GM21737 (cell line): ENCODE measurements at regions not wholly inside any gene's neighbourhood (a gene's known extent, or its start where the extent isn't known, plus 50 kb on each side); places are given as distances from the start of the nearest gene placed in this dataset.
"Not testable (repeated sequence)": the region's sequence is repeated elsewhere in the genome, so short reads cannot be mapped to it uniquely, and the experiment has no call there.

Source experiments
- ATAC-seq: cut with Tn5 transposase; IDR thresholded peaks from one replicate; pipeline ENCODE4 v1.9.1; 2021; ENCODE audit warnings: mild to moderate bottlenecking, moderate library complexity; ENCODE audit not compliant: unreplicated experiment

- ATAC-seq: no peak
These were observed 139.1 kb downstream of the DUSP10 start for GRCh38 chr1:221602830-221603229.

DNA sequence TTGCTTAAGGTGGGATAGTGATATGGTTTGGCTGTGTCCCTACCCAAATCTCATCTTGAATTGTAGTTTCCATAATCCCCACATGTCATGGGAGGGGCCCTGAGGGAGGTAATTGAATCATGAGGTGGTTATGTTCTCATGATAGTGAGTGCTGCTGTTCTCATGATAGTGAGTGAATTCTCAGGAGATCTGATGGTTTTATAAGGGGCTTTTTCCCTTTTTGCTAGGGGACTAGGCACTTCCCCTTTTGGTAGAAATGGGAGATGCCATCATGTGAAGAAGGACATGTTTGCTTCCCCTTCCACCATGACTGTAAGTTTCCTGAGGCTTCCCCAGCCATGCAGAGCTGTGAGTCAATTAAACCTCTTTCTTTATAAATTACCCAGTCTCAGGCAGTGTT lies 137.5 kb downstream of the DUSP10 start:
- ATAC-seq: not testable (repeated sequence)

DNA sequence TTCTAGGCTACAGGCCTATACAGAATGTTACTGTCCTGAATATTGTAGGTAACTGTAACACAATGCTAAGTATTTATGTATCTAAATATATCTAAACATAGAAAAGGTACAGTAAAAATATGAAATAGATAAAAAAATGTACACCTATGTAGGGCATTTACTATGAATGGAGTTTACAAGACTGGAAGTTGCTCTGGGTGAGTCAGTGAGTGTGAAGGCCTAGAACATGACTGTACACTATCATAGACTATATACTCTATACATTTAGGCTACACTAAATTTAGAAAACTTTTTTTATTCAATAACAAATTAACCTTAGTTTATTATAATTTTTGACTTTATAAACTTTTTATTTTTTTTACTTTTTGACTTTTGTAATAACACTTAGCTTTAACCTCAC lies 136.9 kb downstream of the DUSP10 start:
- ATAC-seq: no peak

DNA sequence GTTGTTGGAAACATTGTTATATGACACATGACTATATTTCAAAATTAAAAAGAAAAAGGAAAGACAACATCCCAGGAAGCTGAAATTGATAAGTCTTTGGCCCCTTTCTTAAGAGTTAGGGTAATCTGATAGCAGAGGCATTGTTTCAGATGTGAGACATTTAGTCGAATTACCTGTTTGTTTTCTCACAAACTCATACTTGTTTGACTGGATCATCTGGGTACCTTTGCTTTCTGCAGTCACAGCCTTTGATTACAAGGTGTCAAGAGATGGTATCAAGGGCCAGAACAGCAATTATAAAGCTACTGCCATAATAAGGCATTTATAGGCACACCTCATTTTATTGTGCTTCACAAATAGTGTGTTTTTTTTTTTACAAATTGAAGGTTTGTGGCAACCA lies 136.3 kb downstream of the DUSP10 start:
- ATAC-seq: no peak

GRCh38 chr1:221606256-221606655 lies 135.6 kb downstream of the DUSP10 start:
- no peak for ATAC-seq

- no peak for ATAC-seq
These were observed 133.0 kb downstream of the DUSP10 start for GRCh38 chr1:221608835-221609320.

GRCh38 chr1:221611656-221612046 lies 130.2 kb downstream of the DUSP10 start:
- no peak for ATAC-seq

GRCh38 chr1:221612047-221612777 lies 129.7 kb downstream of the DUSP10 start:
- no peak for ATAC-seq

DNA sequence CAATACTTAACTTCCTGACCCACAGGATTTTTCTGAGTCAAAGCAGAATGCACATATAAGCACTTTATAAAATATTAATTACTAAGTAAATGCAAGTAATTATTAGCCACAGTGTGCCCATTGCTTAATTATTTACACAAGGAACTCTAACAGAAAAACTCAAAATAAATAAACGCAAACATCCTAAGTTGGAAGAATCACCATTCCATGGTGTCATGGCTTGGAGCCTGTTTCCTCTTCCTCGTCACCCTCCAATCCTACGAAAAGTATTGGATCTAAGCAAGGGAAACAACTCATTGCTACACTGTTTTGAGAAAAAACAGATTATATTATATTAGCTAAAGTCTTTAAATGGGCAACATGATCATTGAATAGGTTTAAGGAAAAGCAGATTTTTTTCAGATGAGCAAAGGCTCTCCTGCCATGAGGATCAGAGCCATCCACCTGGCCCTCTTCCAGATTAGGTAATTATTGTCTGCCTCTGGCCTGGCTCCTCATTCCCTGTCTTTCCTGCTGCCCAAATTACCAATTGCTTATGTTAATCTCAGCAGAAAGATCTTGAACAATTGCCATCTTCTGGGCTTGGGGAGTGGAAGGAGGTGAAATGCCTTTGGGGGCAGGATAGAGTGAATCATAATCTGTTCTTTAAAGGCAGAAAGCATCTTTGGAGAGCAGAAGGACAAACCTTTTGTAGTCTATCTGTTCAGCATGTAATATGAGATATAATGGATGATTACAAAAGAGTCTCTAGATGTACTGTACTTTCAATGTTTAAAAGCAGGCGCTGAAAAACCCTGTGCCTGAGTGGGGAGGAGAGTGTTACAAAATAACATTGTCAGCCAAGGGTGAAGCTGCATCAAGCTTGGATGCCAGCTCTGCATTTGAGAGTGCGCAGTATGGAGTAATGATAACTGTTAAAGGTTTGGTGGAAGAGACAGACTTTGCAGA lies 121.2 kb downstream of the DUSP10 start:
- ATAC-seq: no peak

- ATAC-seq: no peak
These were observed 120.2 kb downstream of the DUSP10 start for GRCh38 chr1:221621683-221622082.

GRCh38 chr1:221622389-221622788 lies 119.5 kb downstream of the DUSP10 start:
- no peak for ATAC-seq

DNA sequence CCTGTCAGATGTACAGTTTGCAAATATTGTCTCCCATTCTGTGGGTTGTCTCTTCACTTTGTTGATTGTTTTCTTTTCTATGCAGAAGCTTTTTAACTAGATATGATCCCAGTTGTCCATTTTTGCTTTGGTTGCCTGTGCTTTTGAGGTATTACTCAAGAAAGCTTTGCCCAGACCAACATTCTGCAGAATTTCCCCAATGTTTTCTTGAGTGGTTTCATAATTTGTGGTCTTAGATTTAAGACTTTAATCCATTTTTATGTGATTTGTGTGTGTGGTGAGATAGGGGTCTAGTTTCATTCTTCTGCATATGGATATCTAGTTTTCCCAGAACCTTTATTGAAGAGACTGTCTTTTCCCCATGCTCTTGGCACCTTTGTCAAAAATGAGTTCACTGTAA lies 116.9 kb downstream of the DUSP10 start:
- ATAC-seq: no peak

DNA sequence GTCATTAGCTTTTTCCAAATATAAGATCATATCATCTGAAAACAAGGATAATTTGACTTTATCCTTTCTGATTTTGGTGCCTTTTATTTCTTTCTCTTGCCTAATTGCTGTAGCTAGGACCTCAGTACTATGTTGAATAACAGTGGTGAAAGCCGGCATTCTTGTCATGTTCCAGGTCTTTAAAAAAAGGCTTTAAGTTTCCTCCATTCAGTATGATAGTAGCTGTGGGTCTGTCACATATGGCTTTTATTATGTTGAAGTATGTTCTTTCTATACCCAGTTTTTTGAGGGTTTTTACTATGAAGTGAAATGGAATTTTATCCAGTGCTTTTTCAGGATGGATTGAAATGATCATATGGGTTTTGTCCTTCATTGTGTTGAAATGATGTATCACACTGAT lies 115.8 kb downstream of the DUSP10 start:
- no peak for ATAC-seq

GRCh38 chr1:221630236-221630635 lies 111.7 kb downstream of the DUSP10 start:
- no peak for ATAC-seq

DNA sequence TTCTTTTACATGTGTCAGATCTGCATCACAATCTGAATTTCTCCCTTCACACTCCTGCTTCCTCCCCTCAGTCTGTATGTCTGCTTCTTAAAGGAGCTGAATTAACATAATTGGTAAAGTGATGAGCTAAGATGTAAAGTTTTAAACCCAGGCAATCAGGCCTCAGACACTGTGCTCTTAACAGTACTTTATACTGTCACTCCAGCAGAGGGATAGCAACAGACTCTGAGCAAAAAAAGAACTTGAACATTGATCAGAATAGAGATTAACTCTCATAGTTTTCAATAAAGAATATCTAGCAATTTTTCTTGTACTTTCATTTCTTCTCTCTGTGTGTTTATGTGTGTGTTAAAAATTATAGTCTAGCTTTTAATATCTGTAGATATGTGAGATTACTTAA lies 110.3 kb downstream of the DUSP10 start:
- ATAC-seq: no peak

DNA sequence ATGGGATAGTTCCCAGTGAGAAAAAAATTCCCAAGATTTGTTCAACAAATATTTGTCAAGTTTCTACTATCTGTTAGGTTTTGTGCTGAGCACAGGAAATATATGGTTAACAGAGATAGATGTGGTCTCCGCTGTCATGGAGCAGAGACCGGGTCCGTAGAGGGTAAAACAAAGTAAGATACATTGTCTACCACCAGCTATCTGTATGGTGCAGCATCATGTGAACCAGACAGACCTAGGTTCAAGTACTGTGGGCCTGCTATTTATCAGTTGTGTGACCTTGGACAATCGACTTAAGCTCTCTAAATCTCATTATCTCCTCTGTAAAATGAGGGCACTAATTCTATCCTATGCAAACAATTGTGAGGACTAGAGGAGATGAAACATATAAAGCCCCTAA lies 109.8 kb downstream of the DUSP10 start:
- no peak for ATAC-seq

DNA sequence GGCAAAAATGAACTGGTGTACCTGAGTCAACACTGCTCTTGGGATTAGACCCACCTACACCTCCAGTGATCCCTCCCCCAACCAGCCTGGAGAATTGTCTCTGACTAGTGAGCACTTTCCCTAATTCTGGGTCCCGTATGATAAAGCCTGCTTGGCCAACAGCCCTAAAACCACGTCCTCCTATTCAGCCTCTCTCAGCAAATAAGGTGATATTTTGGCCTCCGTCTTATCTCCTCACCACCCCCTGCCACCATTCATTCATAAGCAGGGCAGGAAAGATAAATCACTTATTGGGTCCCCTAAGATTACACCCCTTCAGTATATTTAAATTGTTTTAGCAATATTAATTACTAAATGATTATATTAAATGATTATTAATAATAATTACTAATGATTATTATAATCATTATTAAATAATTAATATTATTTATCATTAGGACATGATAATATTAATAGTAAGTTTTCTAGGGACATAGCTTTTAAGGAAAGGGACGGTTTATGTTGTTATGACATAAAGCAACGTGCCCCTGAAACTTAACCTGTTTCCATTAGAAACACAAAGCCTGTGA lies 108.0 kb downstream of the DUSP10 start:
- no peak for ATAC-seq

- no peak for ATAC-seq
These were observed 107.3 kb downstream of the DUSP10 start for GRCh38 chr1:221634606-221635005.

- ATAC-seq: no peak
These were observed 106.6 kb downstream of the DUSP10 start for GRCh38 chr1:221635305-221635704.

DNA sequence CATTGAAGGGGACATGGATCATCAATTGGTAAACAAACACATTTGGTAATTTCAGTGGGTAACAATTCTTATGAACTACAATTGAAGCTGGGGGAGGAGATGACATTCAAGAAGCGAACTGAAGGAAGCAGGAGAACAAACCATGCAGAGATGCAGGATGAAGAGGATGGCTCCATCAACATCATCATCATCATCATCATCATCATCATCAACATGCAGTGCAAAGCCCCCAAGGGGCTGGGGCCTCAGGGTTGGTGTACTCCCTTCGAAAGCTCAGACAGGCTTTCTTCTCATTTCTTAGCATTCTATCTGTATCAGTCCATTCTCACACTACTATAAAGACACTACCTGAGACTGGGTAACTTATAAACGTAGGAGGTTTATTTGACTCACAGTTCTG lies 105.8 kb downstream of the DUSP10 start:
- no peak for ATAC-seq

DNA sequence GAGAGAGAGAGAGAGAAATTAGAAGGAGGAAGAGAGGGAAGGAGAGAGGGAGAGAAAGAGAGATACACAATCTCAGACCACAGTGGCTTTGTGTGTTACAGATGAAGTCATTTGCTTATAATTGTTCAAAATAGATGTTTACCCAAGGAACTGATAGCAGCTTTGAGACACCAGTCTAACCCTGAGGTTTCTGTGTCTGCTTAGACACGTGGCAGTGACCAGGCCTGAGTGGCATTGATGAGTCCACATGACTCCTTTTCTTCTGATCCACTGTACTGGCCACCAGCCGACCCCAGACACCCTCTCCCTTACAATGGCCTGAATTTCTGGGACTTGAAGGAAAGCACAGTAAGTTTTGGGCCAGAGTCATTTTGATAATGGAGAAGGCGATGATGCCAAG lies 104.9 kb downstream of the DUSP10 start:
- no peak for ATAC-seq

GRCh38 chr1:221637641-221638041 lies 104.2 kb downstream of the DUSP10 start:
- no peak for ATAC-seq
